Thyroid gland (tissue), 4 donors: ENCODE measurements at regions not wholly inside any gene's neighbourhood (a gene's known extent, or its start where the extent isn't known, plus 50 kb on each side); places are given as distances from the start of the nearest gene placed in this dataset.

Experiments
- DNase-seq, 2 donors: peaks; one replicate each; pipeline ENCODE4 v3.0.0-alpha.2; 2019
- H3K27ac ChIP-seq, 3 donors: fragments of 200-600 bp; sonication (generic); 1 replicate in 2 of 3; 2 replicates in 1 of 3; pipeline ENCODE4 v1.5.1; 2016 to 2019; ENCODE audit warnings: mild to moderate bottlenecking in 1 of 3, moderate library complexity in 1 of 3
- H3K27me3 ChIP-seq: fragments of 200-600 bp; sonication (generic); one replicate; pipeline ENCODE4 v1.5.1; 2019
- H3K36me3 ChIP-seq, 2 donors: fragments of 200-600 bp; sonication (generic); one replicate each; pipeline ENCODE4 v1.5.1; 2016 to 2019
- H3K4me1 ChIP-seq, 2 donors: fragments of 200-600 bp; sonication (generic); one replicate each; pipeline ENCODE4 v1.5.1; 2017 to 2019
- H3K4me3 ChIP-seq, 3 donors: fragments of 200-600 bp; sonication (generic); replicated peaks in 1 of 3; 1 replicate in 2 of 3; 2 replicates in 1 of 3; pipeline ENCODE4 v1.5.1; 2016; ENCODE audit warnings: mild to moderate bottlenecking in 1 of 3
- H3K9me3 ChIP-seq: fragments of 200-600 bp; sonication (generic); one replicate; pipeline ENCODE4 v1.5.1; 2017
- CTCF ChIP-seq, 6 experiments: fragments of 200-600 bp in 3 of 6; fragments of 450-650 bp in 3 of 6; sonication (generic) in 3 of 6; IDR thresholded peaks; one replicate each; pipeline ENCODE4 v1.5.1; 2016 to 2019; ENCODE audit warnings: antibody characterized with exemption in 6 of 6, mild to moderate bottlenecking in 2 of 6, inconsistent platforms in 1 of 6, moderate library complexity in 1 of 6
- POLR2A ChIP-seq, 2 donors: fragments of 450-650 bp; IDR thresholded peaks; one replicate each; pipeline ENCODE4 v1.6.1; 2017; ENCODE audit warnings: antibody characterized with exemption in 2 of 2, mild to moderate bottlenecking in 2 of 2, moderate library complexity in 1 of 2
- WGBS, 2 donors: methylation state at CpG; one replicate each; pipeline ENCODE4 v1.1.5; 2017; 5-methylcytosine and 5-hydroxymethylcytosine counted together
- intact Hi-C: fragments of 100-400 bp; cut with DNase I; formaldehyde crosslinking; loops from one replicate; pipeline ENCODE4 v1.15.1; 2023

- no peaks in the 10 kb centered on the region for H3K9me3 ChIP-seq
- no peak for TF ChIP-seq CTCF (IDR thresholded peaks at IDR 0.05)
- no peak for TF ChIP-seq POLR2A (IDR thresholded peaks at IDR 0.05)
- H3K4me3 ChIP-seq = no peak overlapping the region
- H3K36me3 ChIP-seq = no peaks in the 10 kb centered on the region
- H3K27me3 ChIP-seq = no peaks in the 10 kb centered on the region
- WGBS, 2 donors = 66 to 76% methylated on average over 1 of the region's 1 CpG
- no peak overlapping the region for H3K27ac ChIP-seq
- no peaks in the 10 kb centered on the region for H3K4me1 ChIP-seq
- no peak for DNase-seq
- intact Hi-C loops = no loop called here
These were observed 231.2 kb upstream of the TMTC1 start for GRCh38 chr12:30014991-30015390.

- H3K9me3 ChIP-seq = no peaks in the 10 kb centered on the region
- H3K27me3 ChIP-seq = no peaks in the 10 kb centered on the region
- 43 to 47% methylated on average over 6 of the region's 6 CpGs for WGBS, 2 donors
- DNase-seq = no peak
- no peak overlapping the region for H3K4me3 ChIP-seq
- H3K4me1 ChIP-seq = no peaks in the 10 kb centered on the region
- no peak for TF ChIP-seq POLR2A (IDR thresholded peaks at IDR 0.05)
- no peak for TF ChIP-seq CTCF (IDR thresholded peaks at IDR 0.05)
- intact Hi-C loops = no loop called here
- no peak overlapping the region for H3K27ac ChIP-seq
- no peaks in the 10 kb centered on the region for H3K36me3 ChIP-seq
These were observed 229.2 kb upstream of the TMTC1 start for GRCh38 chr12:30012816-30013450.

- no peak for TF ChIP-seq POLR2A (IDR thresholded peaks at IDR 0.05)
- no peak for TF ChIP-seq CTCF (IDR thresholded peaks at IDR 0.05)
- no peak for DNase-seq
- H3K4me1 ChIP-seq = no peaks in the 10 kb centered on the region
- no peaks in the 10 kb centered on the region for H3K27me3 ChIP-seq
- H3K4me3 ChIP-seq = no peak overlapping the region
- H3K9me3 ChIP-seq = no peaks in the 10 kb centered on the region
- WGBS, 2 donors = 52 to 66% methylated on average over 1 of the region's 1 CpG
- no peak overlapping the region for H3K27ac ChIP-seq
- intact Hi-C loops = no loop called here
- H3K36me3 ChIP-seq = no peaks in the 10 kb centered on the region
These were observed 226.6 kb upstream of the TMTC1 start for GRCh38 chr12:30010071-30011052.

GRCh38 chr12:30006021-30006420, 222.3 kb upstream of the TMTC1 start:
- Histone ChIP-seq H3K4me3 (no peak overlapping the region), H3K9me3 (no peaks in the 10 kb centered on the region)
- intact Hi-C loops = no loop called here

More at GRCh38 chr12:30006021-30006420, 222.3 kb upstream of the TMTC1 start:
- H3K4me1 ChIP-seq = no peaks in the 10 kb centered on the region
- 69 to 70% methylated on average over 1 of the region's 1 CpG for WGBS, 2 donors
- no peaks in the 10 kb centered on the region for H3K36me3 ChIP-seq
- H3K27ac ChIP-seq = no peak overlapping the region
- no peaks in the 10 kb centered on the region for H3K27me3 ChIP-seq
- TF ChIP-seq CTCF (IDR thresholded peaks at IDR 0.05) (no peak), POLR2A (IDR thresholded peaks at IDR 0.05) (no peak)
- DNase-seq = no peak
